Liver (tissue), 8 donors: ENCODE measurements at regions not wholly inside any gene's neighbourhood (a gene's known extent, or its start where the extent isn't known, plus 50 kb on each side); places are given as distances from the start of the nearest gene placed in this dataset.
A peak's percentile ranks its signal among the peaks of the same experiment; 100 is the strongest.

Experiments used
- DNase-seq: peaks from one replicate; pipeline ENCODE4 v3.0.0-alpha.2; 2017; ENCODE audit warnings: low spot score
- H3K27ac ChIP-seq, 2 donors: one replicate each; pipeline ENCODE4 v1.7.0; 2013; ENCODE audit warnings: inconsistent platforms in 2 of 2, low read length in 2 of 2, control low read depth in 1 of 2, low read depth in 1 of 2, mild to moderate bottlenecking in 1 of 2
- H3K27me3 ChIP-seq, 4 donors: one replicate each; pipeline versions ENCODE4 v1.6.1 to v1.7.0; 2013; ENCODE audit warnings: low read length in 3 of 4, inconsistent platforms in 1 of 4, mild to moderate bottlenecking in 1 of 4, moderate library complexity in 1 of 4; ENCODE audit not compliant: control insufficient read depth in 4 of 4, insufficient read depth in 4 of 4
- H3K36me3 ChIP-seq, 4 donors: one replicate each; pipeline versions ENCODE4 v1.6.1 to v1.7.0; 2013; ENCODE audit warnings: low read length in 3 of 4, mild to moderate bottlenecking in 3 of 4, low read depth in 1 of 4, moderate library complexity in 1 of 4; ENCODE audit not compliant: control insufficient read depth in 4 of 4, insufficient read depth in 3 of 4
- H3K4me1 ChIP-seq, 4 donors: one replicate each; pipeline versions ENCODE4 v1.6.1 to v1.7.0; 2013; ENCODE audit warnings: low read length in 3 of 4, mild to moderate bottlenecking in 3 of 4, moderate library complexity in 1 of 4; ENCODE audit not compliant: control insufficient read depth in 4 of 4, insufficient read depth in 4 of 4
- H3K4me3 ChIP-seq, 3 donors: one replicate each; pipeline versions ENCODE4 v1.6.1 to v1.7.0; 2013; ENCODE audit warnings: low read length in 3 of 3, control low read depth in 1 of 3, low read depth in 1 of 3, mild to moderate bottlenecking in 1 of 3
- H3K9ac ChIP-seq, 2 donors: one replicate each; pipeline ENCODE4 v1.7.0; 2013; ENCODE audit warnings: low read length in 2 of 2, mild to moderate bottlenecking in 2 of 2, moderate library complexity in 2 of 2, control low read depth in 1 of 2, low read depth in 1 of 2
- H3K9me3 ChIP-seq, 4 donors: one replicate each; pipeline versions ENCODE4 v1.6.1 to v1.7.0; 2013; ENCODE audit warnings: low read length in 3 of 4; ENCODE audit not compliant: control insufficient read depth in 4 of 4
- ATF3 ChIP-seq: IDR thresholded peaks from 2 replicates; pipeline ENCODE4 v1.6.1; 2016; ENCODE audit warnings: antibody characterized with exemption
- CTCF ChIP-seq: fragments of 150-350 bp; IDR thresholded peaks from 2 replicates; pipeline ENCODE4 v1.5.1; 2017; ENCODE audit warnings: improper control_type of control experiment, low read depth, low read length; ENCODE audit not compliant: missing input control
- EGR1 ChIP-seq, 2 donors: IDR thresholded peaks; 2 replicates each; pipeline ENCODE4 v1.6.1; 2016 to 2018; ENCODE audit warnings: antibody characterized with exemption in 2 of 2, low read depth in 2 of 2
- FOXA1 ChIP-seq: IDR thresholded peaks from 2 replicates; pipeline ENCODE4 v1.6.1; 2016; ENCODE audit warnings: antibody characterized with exemption
- FOXA2 ChIP-seq: IDR thresholded peaks from 2 replicates; pipeline ENCODE4 v1.6.1; 2016; ENCODE audit warnings: antibody characterized with exemption
- GABPA ChIP-seq, 2 donors: IDR thresholded peaks in 1 of 2; conservative IDR thresholded peaks in 1 of 2; 2 replicates each; pipeline ENCODE4 v1.6.1; 2016; ENCODE audit warnings: antibody characterized with exemption in 2 of 2, mild to moderate bottlenecking in 1 of 2, moderate library complexity in 1 of 2
- HNF4A ChIP-seq, 2 donors: conservative IDR thresholded peaks; 2 replicates each; pipeline ENCODE4 v1.6.1; 2016; ENCODE audit warnings: antibody characterized with exemption in 2 of 2, mild to moderate bottlenecking in 2 of 2
- HNF4G ChIP-seq: IDR thresholded peaks from 2 replicates; pipeline ENCODE4 v1.6.1; 2016; ENCODE audit warnings: antibody characterized with exemption
- JUND ChIP-seq, 2 donors: IDR thresholded peaks; 2 replicates each; pipeline ENCODE4 v1.6.1; 2016; ENCODE audit warnings: antibody characterized with exemption in 2 of 2
- MAX ChIP-seq: IDR thresholded peaks from 2 replicates; pipeline ENCODE4 v1.6.1; 2016; ENCODE audit warnings: antibody characterized with exemption
- NR2F2 ChIP-seq: IDR thresholded peaks from 2 replicates; pipeline ENCODE4 v1.6.1; 2016; ENCODE audit warnings: antibody characterized with exemption
- RAD21 ChIP-seq, 2 donors: IDR thresholded peaks; 2 replicates each; pipeline ENCODE4 v1.6.1; 2016; ENCODE audit warnings: antibody characterized with exemption in 2 of 2, mild to moderate bottlenecking in 2 of 2
- RXRA ChIP-seq, 2 donors: IDR thresholded peaks; 2 replicates each; pipeline ENCODE4 v1.6.1; 2017 to 2018; ENCODE audit warnings: antibody characterized with exemption in 2 of 2, mild to moderate bottlenecking in 1 of 2
- SP1 ChIP-seq: IDR thresholded peaks from 2 replicates; pipeline ENCODE4 v1.6.1; 2018; ENCODE audit warnings: antibody characterized with exemption, mild to moderate bottlenecking
- TAF1 ChIP-seq: conservative IDR thresholded peaks from 2 replicates; pipeline ENCODE4 v1.6.1; 2016; ENCODE audit warnings: antibody characterized with exemption, mild to moderate bottlenecking
- YY1 ChIP-seq: IDR thresholded peaks from 2 replicates; pipeline ENCODE4 v1.6.1; 2016; ENCODE audit warnings: antibody characterized with exemption, mild to moderate bottlenecking
- ZBTB33 ChIP-seq: IDR thresholded peaks from 2 replicates; pipeline ENCODE4 v1.6.1; 2016; ENCODE audit warnings: antibody characterized with exemption
- WGBS: extraction: QIAGEN DNeasy Blood & Tissue Kit; methylation state at CpG from one replicate; pipeline ENCODE4 v1.1.7; 2013; 5-methylcytosine and 5-hydroxymethylcytosine counted together
- donor health status: healthy.
- donor health status: healthy.
- donor health status: healthy.
- donor health status: healthy.
- donor health status: healthy.

GRCh38 chr5:112616812-112617547, 120.7 kb upstream of the APC start:
- H3K27me3 ChIP-seq = no peaks in the 10 kb centered on the region
- H3K4me3 ChIP-seq = peak overlapping the region; percentile 62 to 84 (median 65)
- no peak for DNase-seq
- TF ChIP-seq NR2F2 (no peak), SP1 (no peak), HNF4A (conservative IDR thresholded peaks at IDR 0.05) (no peak), TAF1 (no peak), EGR1 (IDR thresholded peaks at IDR 0.05; ENCODE audit: low read depth in 2 of 2) (no peak), RAD21 (IDR thresholded peaks at IDR 0.05) (peak in 1 of 2 donors; percentile 12), FOXA2 (no peak), ZBTB33 (no peak), HNF4G (no peak), GABPA (IDR thresholded peaks at IDR 0.05 in 1 of 2, conservative IDR thresholded peaks at IDR 0.05 in 1 of 2) (no peak), MAX (no peak), ATF3 (no peak), RXRA (IDR thresholded peaks at IDR 0.05) (peak in 1 of 2 donors; percentile 15), YY1 (peak; percentile 35)
- H3K9ac ChIP-seq = peak overlapping the region; percentile 33 to 75
- H3K36me3 ChIP-seq = no peaks in the 10 kb centered on the region
- no peaks in the 10 kb centered on the region for H3K9me3 ChIP-seq
- WGBS = 26% methylated on average over 8 of the region's 8 CpGs
- H3K27ac ChIP-seq = peak overlapping the region; percentile 58 to 72
- H3K4me1 ChIP-seq = peaks cover 0 to 4% (median 0%) of the 10 kb centered on the region in 4 donors

GRCh38 chr5:112625246-112625645, 112.4 kb upstream of the APC start:
- 83% methylated on average over 3 of the region's 3 CpGs for whole genome bisulfite sequencing
- peaks cover 0 to 7% (median 5%) of the 10 kb centered on the region in 4 donors for H3K4me1 ChIP-seq

More at GRCh38 chr5:112625246-112625645, 112.4 kb upstream of the APC start:
- Histone ChIP-seq H3K4me3 (no peak overlapping the region), H3K9ac (no peak overlapping the region), H3K27ac (no peak overlapping the region), H3K9me3 (no peaks in the 10 kb centered on the region), H3K36me3 (no peaks in the 10 kb centered on the region), H3K27me3 (no peaks in the 10 kb centered on the region)
- DNase-seq = no peak
- TF ChIP-seq YY1 (no peak), NR2F2 (no peak), HNF4A (conservative IDR thresholded peaks at IDR 0.05) (no peak), FOXA1 (no peak), RAD21 (IDR thresholded peaks at IDR 0.05) (no peak), JUND (IDR thresholded peaks at IDR 0.05) (no peak), RXRA (IDR thresholded peaks at IDR 0.05) (no peak), EGR1 (IDR thresholded peaks at IDR 0.05; ENCODE audit: low read depth in 2 of 2) (no peak), HNF4G (no peak), SP1 (no peak), CTCF (no peak), TAF1 (no peak)
